Stimulated activated CD8-positive, alpha-beta memory T cell treated with anti-CD3 and anti-CD28 coated beads, Interleukin-2, amount 100 ng/mL, for 48 hours (primary cell): ENCODE measurements at regions not wholly inside any gene's neighbourhood (a gene's known extent, or its start where the extent isn't known, plus 50 kb on each side); places are given as distances from the start of the nearest gene placed in this dataset.
"Not testable (repeated sequence)": the region's sequence is repeated elsewhere in the genome, so short reads cannot be mapped to it uniquely, and the experiment has no call there.

ENCODE experiments used
- DNase-seq, 2 donors: peaks; one replicate each; pipeline ENCODE4 v3.0.0-alpha.2; 2020; ENCODE audit warnings: low read depth in 2 of 2

GRCh38 chr4:57418133-57418532 lies 307.9 kb upstream of the IGFBP7 start:
- no peak for DNase-seq

GRCh38 chr4:57412259-57413054 lies 302.3 kb upstream of the IGFBP7 start:
- no peak for DNase-seq

GRCh38 chr4:57410331-57411052 lies 300.3 kb upstream of the IGFBP7 start:
- no peak for DNase-seq

GRCh38 chr4:57405359-57405758 lies 295.2 kb upstream of the IGFBP7 start:
- DNase-seq = no peak

GRCh38 chr4:57404483-57404882 lies 294.3 kb upstream of the IGFBP7 start:
- DNase-seq = no peak

GRCh38 chr4:57403591-57403990 lies 293.4 kb upstream of the IGFBP7 start:
- no peak for DNase-seq

GRCh38 chr4:57401586-57401985 lies 291.4 kb upstream of the IGFBP7 start:
- no peak for DNase-seq

GRCh38 chr4:57378766-57379165 lies 268.6 kb upstream of the IGFBP7 start:
- DNase-seq = no peak

GRCh38 chr4:57374866-57375595 lies 264.8 kb upstream of the IGFBP7 start:
- no peak for DNase-seq

GRCh38 chr4:57373991-57374390 lies 263.8 kb upstream of the IGFBP7 start:
- no peak for DNase-seq

- no peak for DNase-seq
Measured at GRCh38 chr4:57371671-57372070, 261.5 kb upstream of the IGFBP7 start.

GRCh38 chr4:57370691-57371090 lies 260.5 kb upstream of the IGFBP7 start:
- DNase-seq = no peak

GRCh38 chr4:57369446-57369845 lies 259.3 kb upstream of the IGFBP7 start:
- DNase-seq = no peak

GRCh38 chr4:57364255-57364654 lies 254.1 kb upstream of the IGFBP7 start:
- no peak for DNase-seq

GRCh38 chr4:57363346-57363745 lies 253.2 kb upstream of the IGFBP7 start:
- DNase-seq = no peak

- DNase-seq = no peak
Measured at GRCh38 chr4:57360681-57361080, 250.5 kb upstream of the IGFBP7 start.

- DNase-seq = no peak
Measured at GRCh38 chr4:57355101-57355665, 245.0 kb upstream of the IGFBP7 start.

GRCh38 chr4:57351731-57352130 lies 241.5 kb upstream of the IGFBP7 start:
- no peak for DNase-seq

- DNase-seq = no peak
Measured at GRCh38 chr4:57344296-57344695, 234.1 kb upstream of the IGFBP7 start.

GRCh38 chr4:57342411-57342810 lies 232.2 kb upstream of the IGFBP7 start:
- DNase-seq = no peak

GRCh38 chr4:57338861-57339260 lies 228.7 kb upstream of the IGFBP7 start:
- not testable (repeated sequence) for DNase-seq

GRCh38 chr4:57333684-57334083 lies 223.5 kb upstream of the IGFBP7 start:
- no peak for DNase-seq
